Endothelial cell of umbilical vein (primary cell): ENCODE measurements at regions not wholly inside any gene's neighbourhood (a gene's known extent, or its start where the extent isn't known, plus 50 kb on each side); places are given as distances from the start of the nearest gene placed in this dataset.

Experiments
- EZH2 ChIP-seq: IDR thresholded peaks from 2 replicates; pipeline ENCODE4 v1.6.1; 2012; ENCODE audit warnings: borderline replicate concordance, low read depth, mild to moderate bottlenecking, moderate library complexity, low read length, inconsistent platforms; ENCODE audit not compliant: severe bottlenecking
- POLR2A ChIP-seq: IDR thresholded peaks from 2 replicates; pipeline ENCODE4 v1.6.1; 2012; ENCODE audit warnings: low read depth, mild to moderate bottlenecking, control low read depth, low read length
- POLR2AphosphoS5 ChIP-seq: IDR thresholded peaks from 2 replicates; pipeline ENCODE4 v1.6.1; 2012; ENCODE audit warnings: low read depth, mild to moderate bottlenecking, control low read depth, low read length, moderate library complexity; ENCODE audit not compliant: insufficient read depth

DNA sequence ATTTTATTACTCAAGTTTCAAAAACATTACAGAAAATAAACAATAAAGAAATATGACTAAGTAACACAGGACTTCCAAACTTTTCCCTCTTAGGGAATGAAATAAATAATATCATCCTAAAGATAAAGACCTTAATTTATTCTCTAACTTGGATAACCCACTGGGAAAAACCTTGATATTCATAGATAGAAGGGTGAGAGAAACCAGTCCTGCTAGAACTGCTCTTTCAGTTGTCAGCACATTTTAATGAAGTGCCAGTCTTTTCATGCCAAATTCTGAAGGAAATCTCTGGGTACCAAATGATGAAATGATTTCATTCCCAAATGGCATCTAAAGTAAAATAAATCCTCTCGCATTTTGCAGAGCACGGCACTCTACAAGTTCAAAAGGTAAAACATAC is 114.5 kb upstream of the SMIM30 start:
- no peak for TF ChIP-seq EZH2
- TF ChIP-seq POLR2A: no peak
- no peak for TF ChIP-seq POLR2AphosphoS5
